Liver (tissue), 8 donors: ENCODE measurements at regions not wholly inside any gene's neighbourhood (a gene's known extent, or its start where the extent isn't known, plus 50 kb on each side); places are given as distances from the start of the nearest gene placed in this dataset.

ENCODE experiments used
- DNase-seq: peaks from one replicate; pipeline ENCODE4 v3.0.0-alpha.2; 2017; ENCODE audit warnings: low spot score
- H3K27ac ChIP-seq, 2 donors: one replicate each; pipeline ENCODE4 v1.7.0; 2013; ENCODE audit warnings: inconsistent platforms in 2 of 2, low read length in 2 of 2, control low read depth in 1 of 2, low read depth in 1 of 2, mild to moderate bottlenecking in 1 of 2
- H3K27me3 ChIP-seq, 4 donors: one replicate each; pipeline versions ENCODE4 v1.6.1 to v1.7.0; 2013; ENCODE audit warnings: low read length in 3 of 4, inconsistent platforms in 1 of 4, mild to moderate bottlenecking in 1 of 4, moderate library complexity in 1 of 4; ENCODE audit not compliant: control insufficient read depth in 4 of 4, insufficient read depth in 4 of 4
- H3K36me3 ChIP-seq, 4 donors: one replicate each; pipeline versions ENCODE4 v1.6.1 to v1.7.0; 2013; ENCODE audit warnings: low read length in 3 of 4, mild to moderate bottlenecking in 3 of 4, low read depth in 1 of 4, moderate library complexity in 1 of 4; ENCODE audit not compliant: control insufficient read depth in 4 of 4, insufficient read depth in 3 of 4
- H3K4me1 ChIP-seq, 4 donors: one replicate each; pipeline versions ENCODE4 v1.6.1 to v1.7.0; 2013; ENCODE audit warnings: low read length in 3 of 4, mild to moderate bottlenecking in 3 of 4, moderate library complexity in 1 of 4; ENCODE audit not compliant: control insufficient read depth in 4 of 4, insufficient read depth in 4 of 4
- H3K4me3 ChIP-seq, 3 donors: one replicate each; pipeline versions ENCODE4 v1.6.1 to v1.7.0; 2013; ENCODE audit warnings: low read length in 3 of 3, control low read depth in 1 of 3, low read depth in 1 of 3, mild to moderate bottlenecking in 1 of 3
- H3K9ac ChIP-seq, 2 donors: one replicate each; pipeline ENCODE4 v1.7.0; 2013; ENCODE audit warnings: low read length in 2 of 2, mild to moderate bottlenecking in 2 of 2, moderate library complexity in 2 of 2, control low read depth in 1 of 2, low read depth in 1 of 2
- H3K9me3 ChIP-seq, 4 donors: one replicate each; pipeline versions ENCODE4 v1.6.1 to v1.7.0; 2013; ENCODE audit warnings: low read length in 3 of 4; ENCODE audit not compliant: control insufficient read depth in 4 of 4
- ATF3 ChIP-seq: IDR thresholded peaks from 2 replicates; pipeline ENCODE4 v1.6.1; 2016; ENCODE audit warnings: antibody characterized with exemption
- EGR1 ChIP-seq, 2 donors: IDR thresholded peaks; 2 replicates each; pipeline ENCODE4 v1.6.1; 2016 to 2018; ENCODE audit warnings: antibody characterized with exemption in 2 of 2, low read depth in 2 of 2
- FOXA1 ChIP-seq: IDR thresholded peaks from 2 replicates; pipeline ENCODE4 v1.6.1; 2016; ENCODE audit warnings: antibody characterized with exemption
- FOXA2 ChIP-seq: IDR thresholded peaks from 2 replicates; pipeline ENCODE4 v1.6.1; 2016; ENCODE audit warnings: antibody characterized with exemption
- HNF4A ChIP-seq, 2 donors: conservative IDR thresholded peaks; 2 replicates each; pipeline ENCODE4 v1.6.1; 2016; ENCODE audit warnings: antibody characterized with exemption in 2 of 2, mild to moderate bottlenecking in 2 of 2
- MAX ChIP-seq: IDR thresholded peaks from 2 replicates; pipeline ENCODE4 v1.6.1; 2016; ENCODE audit warnings: antibody characterized with exemption
- NR2F2 ChIP-seq: IDR thresholded peaks from 2 replicates; pipeline ENCODE4 v1.6.1; 2016; ENCODE audit warnings: antibody characterized with exemption
- REST ChIP-seq: IDR thresholded peaks from 2 replicates; pipeline ENCODE4 v1.6.1; 2016; ENCODE audit warnings: antibody characterized with exemption, mild to moderate bottlenecking
- RXRA ChIP-seq, 2 donors: IDR thresholded peaks; 2 replicates each; pipeline ENCODE4 v1.6.1; 2017 to 2018; ENCODE audit warnings: antibody characterized with exemption in 2 of 2, mild to moderate bottlenecking in 1 of 2
- SP1 ChIP-seq: IDR thresholded peaks from 2 replicates; pipeline ENCODE4 v1.6.1; 2018; ENCODE audit warnings: antibody characterized with exemption, mild to moderate bottlenecking
- TAF1 ChIP-seq: conservative IDR thresholded peaks from 2 replicates; pipeline ENCODE4 v1.6.1; 2016; ENCODE audit warnings: antibody characterized with exemption, mild to moderate bottlenecking
- WGBS: extraction: QIAGEN DNeasy Blood & Tissue Kit; methylation state at CpG from one replicate; pipeline ENCODE4 v1.1.7; 2013; 5-methylcytosine and 5-hydroxymethylcytosine counted together
- TF ChIP-seq, protein P1 (sequence below): fragments of 150-350 bp; IDR thresholded peaks from 2 replicates; pipeline ENCODE4 v1.5.1; 2017; ENCODE audit warnings: improper control_type of control experiment, low read depth, low read length; ENCODE audit not compliant: missing input control
- TF ChIP-seq, protein P2 (sequence below): IDR thresholded peaks from 2 replicates; pipeline ENCODE4 v1.6.1; 2016; ENCODE audit warnings: antibody characterized with exemption
- donor health status: healthy.
- donor health status: healthy.
- donor health status: healthy.
- donor health status: healthy.
- donor health status: healthy.

GRCh38 chr11:26783997-26784396, 62.1 kb upstream of the SLC5A12 start:
- Histone ChIP-seq H3K27ac (no peak overlapping the region), H3K9me3 (peaks cover 0 to 7% (median 5%) of the 10 kb centered on the region in 4 donors), H3K9ac (no peak overlapping the region), H3K27me3 (no peaks in the 10 kb centered on the region), H3K4me3 (no peak overlapping the region), H3K4me1 (no peaks in the 10 kb centered on the region), H3K36me3 (no peaks in the 10 kb centered on the region)
- no peak for DNase-seq
- TF ChIP-seq, protein P1, sequence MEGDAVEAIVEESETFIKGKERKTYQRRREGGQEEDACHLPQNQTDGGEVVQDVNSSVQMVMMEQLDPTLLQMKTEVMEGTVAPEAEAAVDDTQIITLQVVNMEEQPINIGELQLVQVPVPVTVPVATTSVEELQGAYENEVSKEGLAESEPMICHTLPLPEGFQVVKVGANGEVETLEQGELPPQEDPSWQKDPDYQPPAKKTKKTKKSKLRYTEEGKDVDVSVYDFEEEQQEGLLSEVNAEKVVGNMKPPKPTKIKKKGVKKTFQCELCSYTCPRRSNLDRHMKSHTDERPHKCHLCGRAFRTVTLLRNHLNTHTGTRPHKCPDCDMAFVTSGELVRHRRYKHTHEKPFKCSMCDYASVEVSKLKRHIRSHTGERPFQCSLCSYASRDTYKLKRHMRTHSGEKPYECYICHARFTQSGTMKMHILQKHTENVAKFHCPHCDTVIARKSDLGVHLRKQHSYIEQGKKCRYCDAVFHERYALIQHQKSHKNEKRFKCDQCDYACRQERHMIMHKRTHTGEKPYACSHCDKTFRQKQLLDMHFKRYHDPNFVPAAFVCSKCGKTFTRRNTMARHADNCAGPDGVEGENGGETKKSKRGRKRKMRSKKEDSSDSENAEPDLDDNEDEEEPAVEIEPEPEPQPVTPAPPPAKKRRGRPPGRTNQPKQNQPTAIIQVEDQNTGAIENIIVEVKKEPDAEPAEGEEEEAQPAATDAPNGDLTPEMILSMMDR = no peak
- WGBS = 89% methylated on average over 3 of the region's 3 CpGs

DNA sequence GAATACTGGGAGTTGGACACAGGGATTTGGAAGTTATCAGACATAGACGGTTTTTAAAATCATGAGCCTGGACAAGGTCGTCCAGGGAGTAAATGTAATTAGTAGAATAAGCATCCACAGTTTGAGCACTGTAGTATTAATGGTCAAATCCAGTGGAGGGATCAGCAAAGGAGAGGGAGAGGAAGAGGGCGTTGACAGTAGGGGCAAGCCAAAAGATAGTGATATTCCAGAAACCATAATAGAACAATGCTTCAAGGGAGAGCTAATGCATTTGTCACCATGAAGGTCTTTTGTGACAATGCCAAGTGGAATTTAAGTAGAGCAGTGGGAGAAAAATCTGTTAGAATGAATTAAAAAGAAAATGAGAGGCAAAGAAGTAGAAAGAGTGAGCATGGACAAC, 68.9 kb upstream of the SLC5A12 start:
- H3K36me3 ChIP-seq = no peaks in the 10 kb centered on the region
- TF ChIP-seq EGR1 (IDR thresholded peaks at IDR 0.05; ENCODE audit: low read depth in 2 of 2) = no peak
- TF ChIP-seq FOXA1 = no peak
- no peak for TF ChIP-seq HNF4A (conservative IDR thresholded peaks at IDR 0.05)
- TF ChIP-seq SP1 = no peak
- no peak for DNase-seq
- WGBS = 65% methylated on average over 3 of the region's 3 CpGs
- H3K27me3 ChIP-seq = no peaks in the 10 kb centered on the region
- H3K4me3 ChIP-seq = no peak overlapping the region
- H3K9ac ChIP-seq = no peak overlapping the region
- H3K9me3 ChIP-seq = no peaks in the 10 kb centered on the region
- H3K4me1 ChIP-seq = no peaks in the 10 kb centered on the region
- no peak overlapping the region for H3K27ac ChIP-seq

GRCh38 chr11:26792941-26793340, 71.1 kb upstream of the SLC5A12 start:
- H3K9me3 ChIP-seq = no peaks in the 10 kb centered on the region
- no peak overlapping the region for H3K27ac ChIP-seq
- TF ChIP-seq FOXA2 (no peak), RXRA (IDR thresholded peaks at IDR 0.05) (no peak), NR2F2 (no peak), SP1 (no peak), ATF3 (no peak), EGR1 (IDR thresholded peaks at IDR 0.05; ENCODE audit: low read depth in 2 of 2) (no peak)
- TF ChIP-seq, protein P2, sequence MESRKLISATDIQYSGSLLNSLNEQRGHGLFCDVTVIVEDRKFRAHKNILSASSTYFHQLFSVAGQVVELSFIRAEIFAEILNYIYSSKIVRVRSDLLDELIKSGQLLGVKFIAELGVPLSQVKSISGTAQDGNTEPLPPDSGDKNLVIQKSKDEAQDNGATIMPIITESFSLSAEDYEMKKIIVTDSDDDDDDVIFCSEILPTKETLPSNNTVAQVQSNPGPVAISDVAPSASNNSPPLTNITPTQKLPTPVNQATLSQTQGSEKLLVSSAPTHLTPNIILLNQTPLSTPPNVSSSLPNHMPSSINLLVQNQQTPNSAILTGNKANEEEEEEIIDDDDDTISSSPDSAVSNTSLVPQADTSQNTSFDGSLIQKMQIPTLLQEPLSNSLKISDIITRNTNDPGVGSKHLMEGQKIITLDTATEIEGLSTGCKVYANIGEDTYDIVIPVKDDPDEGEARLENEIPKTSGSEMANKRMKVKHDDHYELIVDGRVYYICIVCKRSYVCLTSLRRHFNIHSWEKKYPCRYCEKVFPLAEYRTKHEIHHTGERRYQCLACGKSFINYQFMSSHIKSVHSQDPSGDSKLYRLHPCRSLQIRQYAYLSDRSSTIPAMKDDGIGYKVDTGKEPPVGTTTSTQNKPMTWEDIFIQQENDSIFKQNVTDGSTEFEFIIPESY = no peak
- no peaks in the 10 kb centered on the region for H3K4me1 ChIP-seq
- no peaks in the 10 kb centered on the region for H3K36me3 ChIP-seq
- no peak for DNase-seq
- no peak overlapping the region for H3K9ac ChIP-seq
- no peak overlapping the region for H3K4me3 ChIP-seq
- no peaks in the 10 kb centered on the region for H3K27me3 ChIP-seq

DNA sequence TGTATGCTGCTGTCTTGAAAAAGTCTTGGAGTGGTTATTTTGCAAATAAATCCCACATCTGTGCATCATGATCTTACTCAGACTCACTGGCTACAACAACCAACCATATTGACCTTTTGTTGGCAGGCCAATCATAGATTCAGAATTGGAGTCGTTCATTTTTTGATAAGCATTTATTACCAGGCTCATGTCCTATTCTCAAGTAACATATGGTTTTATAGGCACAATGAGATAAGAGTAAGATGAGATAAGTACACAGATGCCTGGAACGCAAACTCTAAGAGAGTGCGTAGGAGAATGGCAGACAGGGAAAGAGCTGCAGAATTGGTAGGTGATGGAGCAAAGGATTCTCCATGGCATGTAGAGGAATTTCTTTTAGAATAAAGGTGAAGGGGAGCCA, 71.6 kb upstream of the SLC5A12 start:
- H3K9ac ChIP-seq = no peak overlapping the region
- WGBS = 86% methylated on average over 3 of the region's 3 CpGs
- H3K27me3 ChIP-seq = no peaks in the 10 kb centered on the region
- TF ChIP-seq SP1 (no peak), REST (no peak), NR2F2 (no peak), MAX (no peak), FOXA2 (no peak), TAF1 (no peak)
- TF ChIP-seq, protein P2 = no peak
- H3K36me3 ChIP-seq = no peaks in the 10 kb centered on the region
- H3K27ac ChIP-seq = no peak overlapping the region
- no peaks in the 10 kb centered on the region for H3K4me1 ChIP-seq
- no peak overlapping the region for H3K4me3 ChIP-seq
- no peaks in the 10 kb centered on the region for H3K9me3 ChIP-seq
- no peak for DNase-seq
